ENCODE measurements at regions not wholly inside any gene's neighbourhood (a gene's known extent, or its start where the extent isn't known, plus 50 kb on each side); places are given as distances from the start of the nearest gene placed in this dataset.

- no peak for DNase-seq
Measured at GRCh38 chr5:71872311-71872864, 153.3 kb downstream of the CARTPT start.

- no peak for DNase-seq
Measured at GRCh38 chr5:71873191-71873591, 154.1 kb downstream of the CARTPT start.

GRCh38 chr5:71874521-71874920 lies 155.4 kb downstream of the CARTPT start:
- no peak for DNase-seq

GRCh38 chr5:71877511-71877910 lies 158.4 kb downstream of the CARTPT start:
- DNase-seq = no peak

GRCh38 chr5:71880536-71880935 lies 161.5 kb downstream of the CARTPT start:
- no peak for DNase-seq

GRCh38 chr5:71882826-71883741 lies 164.0 kb downstream of the CARTPT start:
- DNase-seq = no peak

GRCh38 chr5:71883742-71884103 lies 164.6 kb downstream of the CARTPT start:
- DNase-seq = no peak

- no peak for DNase-seq
Measured at GRCh38 chr5:71884926-71885325, 165.9 kb downstream of the CARTPT start.

GRCh38 chr5:71886406-71886805 lies 167.3 kb downstream of the CARTPT start:
- DNase-seq = no peak

- DNase-seq = peak; percentile 92
Measured at GRCh38 chr5:71887680-71888079, 168.6 kb downstream of the CARTPT start.

GRCh38 chr5:71891406-71891805 lies 172.3 kb downstream of the CARTPT start:
- no peak for DNase-seq

- no peak for DNase-seq
Measured at GRCh38 chr5:71891856-71892255, 172.8 kb downstream of the CARTPT start.

- DNase-seq = no peak
Measured at GRCh38 chr5:71892641-71893365, 173.7 kb downstream of the CARTPT start.

GRCh38 chr5:71893451-71893850 lies 174.4 kb downstream of the CARTPT start:
- no peak for DNase-seq

- DNase-seq = no peak
Measured at GRCh38 chr5:71894091-71894490, 175.0 kb downstream of the CARTPT start.

GRCh38 chr5:71895546-71895945 lies 176.5 kb downstream of the CARTPT start:
- DNase-seq = no peak

- no peak for DNase-seq
Measured at GRCh38 chr5:71899865-71900342, 180.8 kb downstream of the CARTPT start.

GRCh38 chr5:71903808-71904207 lies 184.7 kb downstream of the CARTPT start:
- no peak for DNase-seq

- no peak for DNase-seq
Measured at GRCh38 chr5:71904852-71905251, 185.8 kb downstream of the CARTPT start.

GRCh38 chr5:71905834-71906711 lies 187.0 kb downstream of the CARTPT start:
- DNase-seq = no peak

- DNase-seq = no peak
Measured at GRCh38 chr5:71907001-71907588, 188.0 kb downstream of the CARTPT start.

- DNase-seq = no peak
Measured at GRCh38 chr5:71907608-71908145, 188.6 kb downstream of the CARTPT start.

Measured in MV-4-11 (cell line).